Ishikawa (cell line): ENCODE measurements at regions not wholly inside any gene's neighbourhood (a gene's known extent, or its start where the extent isn't known, plus 50 kb on each side); places are given as distances from the start of the nearest gene placed in this dataset.

Experiments used
- CEBPB ChIP-seq: IDR thresholded peaks from 2 replicates; pipeline ENCODE4 v1.6.1; 2012
- EP300 ChIP-seq: IDR thresholded peaks from 2 replicates; pipeline ENCODE4 v1.6.1; 2012; ENCODE audit warnings: borderline replicate concordance
- MAX ChIP-seq: IDR thresholded peaks from 2 replicates; pipeline ENCODE4 v1.6.1; 2012
- NFIC ChIP-seq: IDR thresholded peaks from 2 replicates; pipeline ENCODE4 v1.6.1; 2012
- RAD21 ChIP-seq: IDR thresholded peaks from 2 replicates; pipeline ENCODE4 v1.6.1; 2012; ENCODE audit warnings: low read depth
- REST ChIP-seq: IDR thresholded peaks from 2 replicates; pipeline ENCODE4 v1.6.1; 2012; ENCODE audit warnings: low read depth, mild to moderate bottlenecking
- TEAD4 ChIP-seq: IDR thresholded peaks from 2 replicates; pipeline ENCODE4 v1.6.1; 2012
- USF1 ChIP-seq: IDR thresholded peaks from 2 replicates; pipeline ENCODE4 v1.6.1; 2012
- YY1 ChIP-seq: IDR thresholded peaks from 2 replicates; pipeline ENCODE4 v1.6.1; 2012; ENCODE audit warnings: low read depth
- ZBTB7A ChIP-seq: IDR thresholded peaks from 2 replicates; pipeline ENCODE4 v1.6.1; 2012; ENCODE audit warnings: low read depth

DNA sequence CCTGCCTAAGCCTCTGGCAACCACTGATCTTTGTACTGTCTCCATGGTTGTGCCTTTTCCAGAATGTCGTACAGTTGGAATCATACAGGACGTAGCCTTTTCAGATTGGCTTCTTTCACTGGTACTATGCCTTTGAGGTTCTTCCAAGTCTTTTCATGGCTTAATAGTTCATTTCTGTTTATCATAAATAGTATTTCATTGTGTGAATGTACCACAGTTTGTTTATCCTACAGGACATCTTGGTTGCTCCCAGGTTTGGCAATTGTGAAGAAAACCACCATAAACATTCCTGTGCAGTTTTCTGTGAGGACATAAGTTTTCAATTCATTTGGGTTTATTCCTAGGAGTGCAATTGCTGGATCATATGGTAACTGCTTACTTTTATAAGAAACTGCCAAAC, 190.6 kb upstream of the RAB4A start:
- TF ChIP-seq MAX = no peak
- TF ChIP-seq ZBTB7A = no peak
- no peak for TF ChIP-seq RAD21
- no peak for TF ChIP-seq EP300
- no peak for TF ChIP-seq NFIC
- no peak for TF ChIP-seq USF1
- TF ChIP-seq REST = no peak
- TF ChIP-seq YY1 = no peak
- no peak for TF ChIP-seq TEAD4
- TF ChIP-seq CEBPB = no peak
